Suprapubic skin (tissue), 4 donors: ENCODE measurements at regions not wholly inside any gene's neighbourhood (a gene's known extent, or its start where the extent isn't known, plus 50 kb on each side); places are given as distances from the start of the nearest gene placed in this dataset.

Experiments used
- DNase-seq, 2 donors: peaks; one replicate each; pipeline ENCODE4 v3.0.0-alpha.2; 2019; ENCODE audit warnings: low spot score in 2 of 2
- H3K27ac ChIP-seq: fragments of 200-600 bp; sonication (generic); one replicate; pipeline ENCODE4 v1.5.1; 2019
- H3K27me3 ChIP-seq: fragments of 200-600 bp; sonication (generic); one replicate; pipeline ENCODE4 v1.5.1; 2019
- H3K36me3 ChIP-seq: fragments of 200-600 bp; sonication (generic); one replicate; pipeline ENCODE4 v1.5.1; 2019
- H3K4me1 ChIP-seq: fragments of 200-600 bp; sonication (generic); one replicate; pipeline ENCODE4 v1.5.1; 2019
- H3K4me3 ChIP-seq: fragments of 200-600 bp; sonication (generic); one replicate; pipeline ENCODE4 v1.5.1; 2019; ENCODE audit warnings: mild to moderate bottlenecking
- H3K9me3 ChIP-seq: fragments of 200-600 bp; sonication (generic); one replicate; pipeline ENCODE4 v1.5.1; 2019
- EP300 ChIP-seq: sonication (generic); formaldehyde crosslinking; IDR thresholded peaks from one replicate; pipeline ENCODE4 v1.6.1; 2017; ENCODE audit warnings: antibody characterized with exemption
- POLR2A ChIP-seq, 2 donors: fragments of 450-650 bp; IDR thresholded peaks; one replicate each; pipeline ENCODE4 v1.6.1; 2017; ENCODE audit warnings: antibody characterized with exemption in 2 of 2, mild to moderate bottlenecking in 2 of 2, moderate library complexity in 2 of 2
- POLR2AphosphoS5 ChIP-seq, 3 donors: sonication (generic); formaldehyde crosslinking; IDR thresholded peaks; one replicate each; pipeline ENCODE4 v1.6.1; 2017; ENCODE audit warnings: antibody characterized with exemption in 3 of 3
- WGBS: methylation state at CpG from one replicate; pipeline ENCODE4 v1.1.5; 2018; 5-methylcytosine and 5-hydroxymethylcytosine counted together
- TF ChIP-seq, protein P1 (sequence below), 2 donors: fragments of 200-600 bp in 1 of 2; fragments of 450-650 bp in 1 of 2; sonication (generic) in 1 of 2; IDR thresholded peaks; one replicate each; pipeline ENCODE4 v1.5.1; 2016 to 2019; ENCODE audit warnings: antibody characterized with exemption in 2 of 2, mild to moderate bottlenecking in 1 of 2, moderate library complexity in 1 of 2

DNA sequence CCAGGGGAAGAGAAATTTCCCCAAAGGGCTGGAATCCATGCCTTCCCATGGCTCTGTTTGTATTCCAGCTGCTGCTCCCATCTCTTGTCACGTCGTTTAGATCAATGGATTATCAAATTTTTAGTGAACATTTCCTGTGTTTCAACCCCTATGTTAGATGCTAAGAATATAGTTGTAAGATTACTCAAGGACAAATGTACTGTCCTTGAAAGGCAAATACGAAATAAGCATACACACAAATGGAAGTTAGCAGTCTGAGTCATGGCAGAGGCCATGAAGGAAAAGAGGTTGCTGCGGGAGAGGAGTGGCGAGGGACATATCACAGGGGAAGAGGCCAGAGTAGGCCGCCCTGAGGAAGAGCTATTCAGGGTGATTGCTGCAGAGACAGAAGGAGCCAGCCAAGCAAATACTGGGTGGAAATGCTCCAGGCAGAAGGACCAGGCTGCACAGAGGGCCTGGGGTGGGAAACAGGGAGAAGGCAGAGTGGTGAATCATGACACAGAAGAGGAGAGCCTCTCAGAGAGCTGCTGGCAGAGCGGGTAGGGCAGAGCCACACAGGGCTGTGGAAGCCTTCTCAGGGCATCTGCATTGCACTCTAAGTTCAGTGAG, 219.2 kb upstream of the LRFN2 start:
- Histone ChIP-seq H3K9me3 (no peaks in the 10 kb centered on the region), H3K4me3 (no peak overlapping the region), H3K4me1 (no peaks in the 10 kb centered on the region), H3K27me3 (no peaks in the 10 kb centered on the region), H3K27ac (no peak overlapping the region), H3K36me3 (no peaks in the 10 kb centered on the region)
- 85% methylated on average over 7 of the region's 7 CpGs for WGBS
- DNase-seq: no peak
- TF ChIP-seq POLR2AphosphoS5 (IDR thresholded peaks at IDR 0.05) (no peak), POLR2A (IDR thresholded peaks at IDR 0.05) (no peak), EP300 (no peak)
- TF ChIP-seq, protein P1, sequence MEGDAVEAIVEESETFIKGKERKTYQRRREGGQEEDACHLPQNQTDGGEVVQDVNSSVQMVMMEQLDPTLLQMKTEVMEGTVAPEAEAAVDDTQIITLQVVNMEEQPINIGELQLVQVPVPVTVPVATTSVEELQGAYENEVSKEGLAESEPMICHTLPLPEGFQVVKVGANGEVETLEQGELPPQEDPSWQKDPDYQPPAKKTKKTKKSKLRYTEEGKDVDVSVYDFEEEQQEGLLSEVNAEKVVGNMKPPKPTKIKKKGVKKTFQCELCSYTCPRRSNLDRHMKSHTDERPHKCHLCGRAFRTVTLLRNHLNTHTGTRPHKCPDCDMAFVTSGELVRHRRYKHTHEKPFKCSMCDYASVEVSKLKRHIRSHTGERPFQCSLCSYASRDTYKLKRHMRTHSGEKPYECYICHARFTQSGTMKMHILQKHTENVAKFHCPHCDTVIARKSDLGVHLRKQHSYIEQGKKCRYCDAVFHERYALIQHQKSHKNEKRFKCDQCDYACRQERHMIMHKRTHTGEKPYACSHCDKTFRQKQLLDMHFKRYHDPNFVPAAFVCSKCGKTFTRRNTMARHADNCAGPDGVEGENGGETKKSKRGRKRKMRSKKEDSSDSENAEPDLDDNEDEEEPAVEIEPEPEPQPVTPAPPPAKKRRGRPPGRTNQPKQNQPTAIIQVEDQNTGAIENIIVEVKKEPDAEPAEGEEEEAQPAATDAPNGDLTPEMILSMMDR (IDR thresholded peaks at IDR 0.05): no peak

DNA sequence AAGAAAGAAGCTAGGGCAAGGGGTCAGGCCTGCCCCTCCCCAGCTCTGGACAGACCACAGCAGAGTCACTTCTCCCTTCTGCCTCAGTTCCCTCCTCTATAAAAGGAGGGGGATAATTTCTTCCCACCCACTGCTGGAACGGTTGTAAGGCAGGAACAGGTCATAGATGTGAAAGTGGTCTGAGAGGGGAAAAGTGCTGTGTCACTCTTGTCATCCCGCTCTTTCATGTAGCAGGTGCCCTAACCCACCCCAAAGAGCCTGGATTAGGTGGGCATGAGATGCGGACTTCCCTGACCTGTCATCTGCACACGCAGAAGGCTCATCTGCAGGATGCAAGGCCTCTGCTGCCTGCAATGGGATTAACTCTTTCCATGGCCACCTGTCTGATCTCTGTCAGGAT, 218.2 kb upstream of the LRFN2 start:
- Histone ChIP-seq H3K36me3 (no peaks in the 10 kb centered on the region), H3K4me1 (no peaks in the 10 kb centered on the region), H3K4me3 (no peak overlapping the region), H3K27me3 (no peaks in the 10 kb centered on the region), H3K9me3 (no peaks in the 10 kb centered on the region), H3K27ac (no peak overlapping the region)
- TF ChIP-seq, protein P1 (IDR thresholded peaks at IDR 0.05): no peak
- TF ChIP-seq POLR2A (IDR thresholded peaks at IDR 0.05) (no peak), EP300 (no peak), POLR2AphosphoS5 (IDR thresholded peaks at IDR 0.05) (no peak)
- 77% methylated on average over 4 of the region's 4 CpGs for WGBS
- no peak for DNase-seq

DNA sequence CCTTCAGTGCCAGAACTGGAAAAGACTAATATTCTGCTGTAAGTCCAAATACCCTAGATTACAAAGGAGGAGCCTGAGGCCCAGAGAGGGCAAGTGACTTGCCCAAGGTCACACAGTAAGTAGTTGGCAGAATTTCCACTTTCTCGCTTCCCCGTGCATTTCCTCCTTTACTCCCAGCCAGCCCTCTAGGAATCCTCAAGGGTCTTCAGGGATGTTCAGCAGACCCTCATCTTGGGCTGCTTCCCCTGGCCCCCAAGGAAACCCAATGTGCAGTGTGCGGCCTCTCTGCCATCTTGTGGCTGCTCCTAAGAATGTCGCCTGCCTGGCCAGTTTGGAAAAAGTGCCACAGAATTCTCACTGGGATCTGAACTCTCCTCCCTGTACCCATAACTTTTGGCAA, 217.7 kb upstream of the LRFN2 start:
- H3K4me3 ChIP-seq: no peak overlapping the region
- DNase-seq: no peak
- H3K27ac ChIP-seq: no peak overlapping the region
- 90% methylated on average over 4 of the region's 4 CpGs for WGBS
- H3K36me3 ChIP-seq: no peaks in the 10 kb centered on the region
- TF ChIP-seq, protein P1 (IDR thresholded peaks at IDR 0.05): no peak
- TF ChIP-seq POLR2AphosphoS5 (IDR thresholded peaks at IDR 0.05): no peak
- H3K9me3 ChIP-seq: no peaks in the 10 kb centered on the region
- H3K27me3 ChIP-seq: no peaks in the 10 kb centered on the region
- no peaks in the 10 kb centered on the region for H3K4me1 ChIP-seq

DNA sequence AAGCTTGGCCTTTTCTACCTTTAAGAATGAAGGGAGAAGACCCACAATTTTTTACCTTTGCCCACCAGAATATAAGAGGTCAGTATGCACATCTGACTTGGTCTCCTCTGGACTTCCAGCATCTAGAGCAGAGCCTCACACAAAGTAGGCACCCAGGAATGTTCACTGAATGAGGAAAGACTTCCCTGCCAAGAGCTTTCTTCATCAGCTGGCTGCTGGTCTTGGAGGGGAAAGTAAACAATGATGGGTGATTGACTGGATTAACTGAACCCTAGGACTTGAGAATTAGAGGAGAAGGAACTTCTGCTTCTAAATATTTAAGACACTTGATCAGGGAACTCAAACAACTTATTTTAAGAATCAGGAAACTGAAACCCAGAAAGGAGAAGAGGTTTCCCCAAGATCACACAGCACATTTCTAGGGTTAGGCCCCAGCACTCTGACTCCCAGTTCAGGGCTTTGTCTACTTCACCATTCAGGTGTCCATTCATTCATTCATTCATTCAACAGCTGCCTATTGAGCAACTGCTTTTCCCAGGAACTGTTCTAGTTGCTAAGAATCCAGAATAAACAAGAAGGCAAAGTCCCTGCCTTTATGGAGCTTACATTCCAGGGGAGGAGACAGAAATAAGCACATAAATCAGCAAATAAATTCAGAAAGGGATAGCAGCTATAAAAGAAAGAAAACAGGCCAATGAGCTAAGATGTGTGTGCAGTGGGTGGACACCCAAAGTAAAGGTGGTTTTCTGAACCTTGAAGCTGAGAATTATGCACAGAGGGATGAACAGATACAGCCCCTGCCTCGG, 216.9 kb upstream of the LRFN2 start:
- 96% methylated on average over 1 of the region's 1 CpG for WGBS

DNA sequence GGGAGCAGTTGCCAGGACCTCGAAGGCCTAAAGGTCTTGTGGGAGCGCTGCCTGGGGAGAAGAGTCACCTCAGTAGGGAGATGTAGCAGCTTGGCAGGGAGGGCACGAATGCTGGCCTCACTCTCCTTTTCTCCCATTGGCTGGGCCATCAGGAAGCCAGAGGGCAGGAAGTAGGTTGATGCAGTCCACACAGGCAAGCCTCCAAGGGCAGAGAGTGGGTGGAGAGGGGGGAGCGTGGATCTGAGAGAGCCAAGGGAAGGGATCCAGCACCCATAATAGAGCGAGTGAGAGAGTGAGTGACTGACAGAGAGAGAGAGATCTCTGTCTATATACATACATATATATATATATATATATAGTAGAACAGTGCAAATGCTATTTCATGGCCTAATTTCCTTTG, 215.3 kb upstream of the LRFN2 start:
- WGBS: 58% methylated on average over 5 of the region's 5 CpGs
- peak in 1 of 2 donors; percentile 54 for DNase-seq
- Histone ChIP-seq H3K36me3 (no peaks in the 10 kb centered on the region), H3K4me3 (no peak overlapping the region), H3K27me3 (no peaks in the 10 kb centered on the region), H3K27ac (no peak overlapping the region), H3K9me3 (no peaks in the 10 kb centered on the region), H3K4me1 (no peaks in the 10 kb centered on the region)
- no peak for TF ChIP-seq POLR2A (IDR thresholded peaks at IDR 0.05)
- TF ChIP-seq, protein P1 (IDR thresholded peaks at IDR 0.05): no peak

More for the DNA sequence above, 216.9 kb upstream of the LRFN2 start:
- Histone ChIP-seq H3K36me3 (no peaks in the 10 kb centered on the region), H3K27me3 (no peaks in the 10 kb centered on the region), H3K9me3 (no peaks in the 10 kb centered on the region), H3K4me1 (no peaks in the 10 kb centered on the region), H3K4me3 (no peak overlapping the region), H3K27ac (no peak overlapping the region)
- TF ChIP-seq POLR2AphosphoS5 (IDR thresholded peaks at IDR 0.05) (no peak), POLR2A (IDR thresholded peaks at IDR 0.05) (no peak), EP300 (no peak)
- TF ChIP-seq, protein P1 (IDR thresholded peaks at IDR 0.05): no peak
- DNase-seq: no peak
